GM21515 (cell line): ENCODE measurements at regions not wholly inside any gene's neighbourhood (a gene's known extent, or its start where the extent isn't known, plus 50 kb on each side); places are given as distances from the start of the nearest gene placed in this dataset.
"Not testable (repeated sequence)": the region's sequence is repeated elsewhere in the genome, so short reads cannot be mapped to it uniquely, and the experiment has no call there.

Experiments used
- ATAC-seq: cut with Tn5 transposase; IDR thresholded peaks from one replicate; pipeline ENCODE4 v1.9.1; 2021; ENCODE audit not compliant: unreplicated experiment

DNA sequence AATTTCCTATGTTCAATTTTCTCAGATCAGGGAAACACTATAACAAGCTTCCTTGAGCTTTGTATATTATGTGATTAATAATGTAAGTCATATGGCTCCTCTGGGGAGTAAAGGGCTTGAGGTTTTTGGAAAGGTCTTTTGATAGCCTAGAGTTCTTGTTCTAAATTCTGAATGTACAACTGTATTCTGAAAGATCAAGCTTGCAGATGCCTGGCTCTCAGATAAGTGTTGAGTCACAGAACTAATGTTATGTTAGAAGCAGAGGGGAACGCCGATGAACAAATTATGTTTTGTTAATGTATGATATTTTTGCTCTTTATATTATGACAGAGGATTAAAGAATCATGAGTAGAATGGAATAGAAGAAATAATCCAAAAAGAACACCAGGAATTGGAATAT is 170.1 kb downstream of the RPRM start:
- ATAC-seq: no peak

DNA sequence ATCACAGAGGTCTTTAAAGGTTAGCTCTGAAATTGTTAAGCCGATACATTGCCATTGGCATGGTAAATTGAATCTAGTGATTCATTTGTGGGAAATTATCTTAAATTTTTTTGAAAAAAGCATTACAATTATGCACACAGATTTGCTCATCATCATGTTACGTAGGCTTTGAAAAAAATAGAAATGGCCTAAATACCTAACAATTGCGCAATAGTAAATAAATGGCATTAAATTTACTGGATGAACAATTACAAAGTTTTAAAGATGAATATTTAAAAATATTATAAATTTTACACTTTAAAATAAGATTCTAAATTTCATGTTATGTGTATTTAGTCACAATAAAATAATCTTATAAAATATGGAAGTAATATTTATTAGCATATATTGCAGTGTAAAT is 171.3 kb downstream of the RPRM start:
- no peak for ATAC-seq

DNA sequence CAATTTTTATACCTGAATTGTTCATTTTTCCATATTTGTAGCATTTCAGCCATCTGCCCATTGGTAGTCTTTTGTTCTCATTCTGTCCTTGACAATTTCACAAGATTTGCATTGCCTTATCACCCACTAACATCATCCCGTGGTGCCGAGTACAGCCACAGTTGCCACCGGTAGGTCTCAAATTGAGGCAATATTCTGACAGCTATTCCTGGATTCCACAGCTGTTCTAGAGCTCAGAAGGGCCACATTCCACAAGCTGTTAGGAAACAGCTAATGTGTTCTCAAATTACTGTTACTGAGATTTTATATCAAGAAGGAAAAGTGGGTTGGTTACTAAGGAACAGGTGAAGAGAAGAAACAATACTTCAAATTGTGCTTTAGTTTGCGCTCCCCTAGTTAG is 178.8 kb downstream of the RPRM start:
- ATAC-seq: no peak

DNA sequence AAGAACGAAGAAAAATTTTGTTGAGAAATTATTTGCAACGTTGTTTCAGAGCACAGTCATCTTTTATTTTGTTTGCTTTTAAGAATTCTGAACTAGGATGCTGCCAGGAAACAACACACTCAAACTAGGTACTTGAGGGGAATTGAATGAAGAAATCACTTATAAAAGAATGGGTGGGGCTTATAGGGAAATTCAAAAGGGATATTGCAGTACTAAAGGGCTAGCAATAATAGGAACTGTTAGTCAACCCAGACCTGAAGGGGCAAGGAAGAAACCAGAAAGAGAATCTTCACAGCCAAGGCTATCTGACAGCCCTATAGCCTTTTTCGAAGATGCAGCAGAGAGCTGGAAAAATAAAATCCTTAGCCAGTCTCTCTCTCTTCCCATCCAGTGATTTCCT is 179.3 kb downstream of the RPRM start:
- ATAC-seq: no peak

DNA sequence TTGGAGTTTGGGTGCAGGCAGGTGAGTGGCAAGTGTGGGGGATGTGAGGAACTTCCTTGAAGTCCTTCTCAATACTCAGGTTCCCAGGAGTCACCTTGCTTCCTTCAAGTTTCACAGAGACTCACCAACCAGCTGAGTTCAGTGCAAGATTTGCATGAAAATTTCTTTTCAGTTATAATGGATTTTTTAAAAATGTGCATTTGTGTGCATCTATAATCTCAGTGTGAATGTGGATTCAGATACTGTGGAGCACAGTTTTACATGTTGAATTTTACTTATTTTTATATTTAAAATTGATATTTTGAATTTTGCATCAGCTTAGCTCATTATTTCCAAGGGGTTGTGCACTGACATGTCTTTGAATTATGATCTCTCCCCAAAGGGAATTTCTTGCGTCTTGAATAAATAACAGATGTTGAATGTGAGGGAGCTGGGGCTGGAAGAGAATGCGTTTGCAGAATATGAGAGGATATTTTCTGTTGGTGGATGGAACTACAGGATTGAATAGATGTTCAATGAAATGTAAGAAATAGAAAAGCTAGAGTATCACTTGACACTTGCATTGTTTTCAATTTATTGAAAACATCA is 184.3 kb downstream of the RPRM start:
- ATAC-seq: no peak

DNA sequence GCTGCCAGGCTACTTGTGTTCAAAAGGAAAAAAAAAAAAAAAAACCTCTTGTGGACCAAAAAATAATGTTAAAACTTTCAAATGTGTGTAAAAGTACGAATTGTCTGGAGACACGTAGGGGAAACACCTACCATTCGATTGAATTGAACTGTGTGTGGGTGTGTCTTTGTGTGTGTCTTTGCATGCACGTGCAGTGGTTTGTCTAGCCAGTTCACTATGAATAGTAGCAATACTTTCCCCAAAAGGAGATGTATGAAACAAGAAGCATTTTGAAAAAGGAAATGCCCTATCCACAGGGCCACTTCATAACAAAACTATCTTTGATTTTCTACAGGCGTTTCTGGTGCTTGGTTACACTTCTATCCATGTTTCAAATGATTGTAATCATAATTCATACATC is 186.8 kb downstream of the RPRM start:
- no peak for ATAC-seq

DNA sequence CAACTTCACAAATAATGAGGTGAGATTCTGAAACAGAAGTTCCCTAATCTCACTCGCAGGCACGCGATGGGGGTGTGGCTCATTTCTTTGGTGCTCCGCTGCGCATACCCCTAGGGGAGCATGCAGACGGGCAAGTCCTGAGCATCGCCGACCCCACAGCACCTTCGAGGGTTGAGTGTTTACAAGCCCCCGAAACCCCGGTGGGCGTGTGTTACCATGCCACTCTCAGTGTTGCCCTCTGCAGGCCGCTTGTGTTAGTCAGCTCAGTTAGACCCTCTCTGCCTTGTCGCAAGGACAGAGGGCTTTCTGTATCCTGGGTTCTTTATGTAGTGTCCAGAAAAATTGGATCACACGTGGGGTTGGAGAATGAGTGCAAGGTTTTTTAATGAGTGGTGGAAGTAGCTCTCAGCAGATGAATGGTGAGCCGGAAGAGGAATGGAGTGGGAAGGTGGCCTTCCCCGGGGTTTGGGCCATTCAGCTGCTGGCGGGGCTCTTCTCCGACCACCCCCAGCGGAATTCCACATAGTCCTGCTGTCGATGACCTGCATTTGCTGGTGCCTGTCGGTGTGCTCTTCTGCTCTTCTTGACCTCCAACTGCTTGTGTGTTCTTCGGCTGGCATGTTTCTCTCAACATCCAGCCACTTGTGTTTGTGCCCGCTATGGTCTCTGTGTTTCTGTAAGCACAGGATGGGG is 191.3 kb downstream of the RPRM start:
- ATAC-seq: peak; percentile 52

DNA sequence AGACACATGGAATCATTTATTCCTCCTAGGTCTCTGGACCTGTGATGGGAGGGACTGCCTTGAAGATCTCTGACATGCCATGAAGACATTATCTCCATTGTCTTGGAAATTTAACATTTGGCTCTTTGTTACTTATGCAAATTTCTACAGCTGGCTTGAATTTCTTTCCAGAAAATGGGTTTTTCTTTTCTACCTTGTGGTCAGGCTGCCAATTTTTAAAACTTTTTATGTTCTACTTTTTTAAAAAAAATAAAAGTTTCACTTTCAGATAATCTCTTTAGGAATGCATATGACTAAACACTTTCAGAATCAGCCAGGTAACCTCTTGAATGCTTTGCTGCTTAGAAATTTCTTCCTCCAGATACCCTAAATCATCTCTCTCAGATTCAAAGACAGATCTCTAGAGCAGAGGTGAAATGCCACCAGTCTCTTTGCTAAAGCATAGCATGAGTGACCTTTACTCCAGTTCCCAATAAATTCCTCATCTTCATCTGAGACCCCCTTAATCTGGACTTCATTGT is 209.6 kb downstream of the RPRM start:
- ATAC-seq: no peak

DNA sequence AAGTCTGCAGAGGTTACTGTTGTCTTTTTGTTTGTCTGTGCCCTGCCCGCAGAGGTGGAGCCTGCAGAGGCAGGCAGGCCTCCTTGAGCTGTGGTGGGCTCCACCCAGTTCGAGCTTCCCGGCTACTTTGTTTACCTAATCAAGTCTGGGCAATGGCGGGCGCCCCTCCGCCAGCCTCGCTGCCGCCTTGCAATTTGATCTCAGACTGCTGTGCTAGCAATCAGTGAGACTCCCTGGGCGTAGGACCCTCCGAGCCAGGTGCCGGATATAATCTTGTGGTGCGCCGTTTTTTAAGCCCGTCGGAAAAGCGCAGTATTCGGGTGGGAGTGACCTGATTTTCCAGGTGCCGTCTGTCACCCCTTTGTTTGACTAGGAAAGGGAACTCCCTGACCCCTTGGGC is 221.7 kb downstream of the RPRM start:
- ATAC-seq: not testable (repeated sequence)

DNA sequence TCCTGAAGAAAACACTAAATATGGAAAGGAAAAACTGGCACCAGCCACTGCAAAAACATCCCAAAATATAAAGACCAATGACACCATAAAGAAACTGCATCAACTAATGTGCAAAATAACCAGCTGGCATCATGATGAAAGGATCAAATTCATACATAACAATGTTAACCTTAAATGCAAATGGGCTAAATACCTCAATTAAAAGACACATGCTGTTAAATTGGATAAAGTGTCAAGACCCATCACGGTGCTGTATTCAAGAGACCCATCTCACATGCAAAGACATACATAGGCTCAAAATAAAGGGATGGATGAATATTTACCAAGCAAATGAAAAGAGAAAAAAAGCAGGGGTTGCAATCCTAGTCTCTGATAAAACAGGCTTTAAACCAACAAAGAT is 231.9 kb downstream of the RPRM start:
- ATAC-seq: not testable (repeated sequence)

DNA sequence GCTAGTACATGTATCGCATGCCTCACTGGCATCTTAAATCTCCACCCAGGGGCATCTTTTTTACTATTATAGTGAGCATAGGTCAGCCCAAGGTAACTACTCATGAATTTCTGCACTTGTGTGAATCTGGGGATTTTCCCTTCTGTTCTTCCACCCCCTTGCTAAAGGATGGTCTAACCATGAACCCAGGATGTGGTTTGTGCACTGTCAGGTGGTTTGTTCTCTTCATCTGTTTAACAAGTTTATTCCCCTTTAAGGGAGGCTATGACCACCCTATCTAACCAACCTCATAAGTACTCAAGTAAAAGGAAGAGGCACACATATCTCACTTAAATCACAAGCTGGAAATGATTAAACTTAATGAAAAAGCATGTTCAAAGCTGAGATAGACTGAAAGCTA is 243.0 kb downstream of the RPRM start:
- ATAC-seq: peak; percentile 80

DNA sequence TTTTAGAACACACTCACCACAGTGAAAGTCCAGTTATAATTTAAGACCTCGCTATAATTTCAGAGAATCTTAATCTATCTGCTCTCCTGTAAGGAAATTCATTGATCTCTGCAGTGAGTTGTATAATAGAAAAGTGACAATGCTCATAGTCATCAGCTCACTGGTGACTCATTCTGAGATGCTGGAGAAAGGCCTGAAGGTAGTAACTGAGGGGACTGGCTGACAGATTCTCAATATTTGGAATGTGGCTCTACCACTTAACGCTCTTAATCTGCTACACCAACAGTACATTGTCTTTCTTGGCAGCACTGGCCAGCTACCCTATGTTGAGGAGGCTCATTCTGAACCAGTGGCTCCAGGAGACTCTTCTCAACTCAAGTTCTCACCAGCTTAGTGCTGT is 246.1 kb downstream of the RPRM start:
- no peak for ATAC-seq

DNA sequence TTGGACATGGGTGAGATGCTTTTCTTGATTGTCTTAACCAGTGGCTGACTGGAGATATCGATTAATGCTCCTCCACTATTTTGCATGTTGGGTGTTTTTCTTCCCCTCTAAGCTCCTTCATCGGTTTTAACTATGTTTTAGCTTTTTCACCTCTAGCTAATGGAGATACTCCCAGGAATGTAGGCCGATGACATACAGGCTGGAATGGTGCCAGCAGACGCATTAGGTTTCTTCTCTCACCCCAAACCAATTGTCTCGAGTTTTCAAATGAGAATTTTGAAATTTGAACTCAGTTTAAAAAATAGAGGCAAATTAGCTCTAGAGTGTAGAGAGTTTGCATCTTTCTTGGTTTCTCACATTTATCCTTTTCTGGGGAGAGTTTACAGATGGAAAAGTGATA is 247.6 kb downstream of the RPRM start:
- ATAC-seq: no peak

DNA sequence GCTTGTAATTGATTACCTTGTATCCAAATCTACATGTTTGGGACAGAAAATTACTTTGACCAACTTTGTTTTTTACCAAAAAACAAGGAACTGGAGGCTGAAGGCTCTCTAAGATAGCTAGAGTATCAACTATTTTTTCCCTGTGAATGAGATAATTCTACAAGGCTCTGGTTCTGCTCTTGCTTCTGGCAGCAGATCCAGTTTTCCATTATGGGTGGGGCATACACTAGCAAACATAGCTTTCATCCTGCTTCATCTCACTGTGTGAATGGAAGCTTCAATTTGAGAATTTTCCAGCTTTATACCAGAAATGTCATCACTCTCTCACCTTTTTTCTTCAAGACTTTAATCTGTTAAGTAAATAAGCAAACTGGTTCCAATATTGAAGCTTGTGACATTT is 249.7 kb downstream of the RPRM start:
- no peak for ATAC-seq

DNA sequence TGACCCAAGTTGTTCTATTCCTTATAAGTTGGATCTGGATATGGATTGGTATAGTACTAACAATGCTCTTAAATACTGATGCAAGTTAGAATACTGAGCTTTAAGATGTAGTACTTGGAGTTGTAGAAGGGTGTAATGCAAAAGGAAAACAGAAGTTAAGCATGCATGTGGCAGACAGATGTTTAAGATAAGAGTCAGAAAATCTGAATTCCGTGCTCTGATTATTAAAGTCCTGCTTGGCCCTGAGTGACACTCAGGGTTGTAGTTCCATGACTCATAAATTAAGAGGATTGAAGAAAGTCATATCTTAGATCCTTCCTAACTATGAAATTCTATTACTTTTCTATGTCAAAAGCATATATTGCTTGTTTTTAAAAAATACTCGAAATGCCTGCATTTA is 250.6 kb downstream of the RPRM start:
- no peak for ATAC-seq

DNA sequence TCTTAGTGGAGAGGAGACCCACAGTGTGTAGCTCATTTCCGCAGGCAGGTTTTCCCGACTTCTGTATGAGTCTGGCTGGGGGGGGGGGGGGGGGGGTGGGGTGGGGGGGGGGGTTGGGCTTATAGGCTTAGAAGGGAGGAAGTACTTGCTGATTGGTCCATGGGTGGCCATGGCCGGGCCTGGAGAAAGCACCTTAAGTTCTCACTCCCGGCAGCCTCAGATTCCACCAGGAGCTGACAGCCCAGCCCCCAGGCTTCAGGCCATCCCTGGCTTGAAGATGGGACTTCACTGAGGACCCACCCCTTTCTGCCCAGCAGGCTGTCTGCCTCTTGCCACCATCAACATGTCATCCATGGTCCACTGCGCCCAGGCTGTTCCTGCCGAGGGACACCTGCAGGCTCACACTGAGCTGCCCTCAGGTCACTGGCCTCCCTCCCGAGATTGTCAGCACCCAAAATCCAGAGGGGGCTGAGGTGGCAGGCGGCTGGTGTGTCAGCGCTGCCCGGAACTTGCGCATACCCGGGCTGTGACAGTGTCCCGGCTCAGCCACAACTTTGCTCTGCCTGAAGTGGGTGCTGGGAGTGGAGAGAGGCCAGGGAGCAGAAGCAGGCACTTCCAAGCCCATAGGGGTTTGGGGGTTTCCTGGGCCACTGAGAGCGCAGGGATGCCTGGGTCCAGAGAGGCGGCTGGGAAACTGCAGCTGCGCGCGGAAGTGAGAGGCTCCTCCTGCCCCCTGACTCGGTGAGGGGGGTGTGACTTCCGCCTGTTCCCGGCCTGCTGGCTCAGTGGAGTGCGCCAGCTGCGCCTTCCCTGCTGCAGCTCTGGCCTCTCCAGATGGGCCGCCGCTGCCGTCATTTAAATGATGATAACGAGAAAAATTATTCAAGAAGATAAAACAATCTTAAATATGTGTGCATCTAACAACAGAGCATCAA is 256.1 kb downstream of the RPRM start:
- ATAC-seq: no peak

DNA sequence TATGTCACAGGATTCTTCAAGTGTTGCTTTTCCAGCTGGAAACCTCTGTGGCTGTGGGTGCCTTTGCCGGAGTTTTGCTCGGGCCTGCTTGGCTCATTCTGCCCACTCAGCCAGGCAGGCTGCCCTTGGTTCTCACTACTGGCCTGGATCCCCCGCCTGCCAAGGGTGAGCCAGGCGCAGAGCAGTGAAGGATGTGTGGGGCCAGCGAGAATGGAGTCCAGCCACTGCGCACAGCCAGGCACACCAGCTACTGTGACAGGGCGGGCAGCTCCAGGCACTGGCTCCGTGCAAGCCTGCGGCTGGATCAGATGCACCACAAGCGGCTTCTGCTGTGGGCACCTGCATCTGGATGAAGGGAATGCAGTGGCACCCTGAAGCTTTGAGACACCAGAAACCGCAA is 257.1 kb downstream of the RPRM start:
- no peak for ATAC-seq

DNA sequence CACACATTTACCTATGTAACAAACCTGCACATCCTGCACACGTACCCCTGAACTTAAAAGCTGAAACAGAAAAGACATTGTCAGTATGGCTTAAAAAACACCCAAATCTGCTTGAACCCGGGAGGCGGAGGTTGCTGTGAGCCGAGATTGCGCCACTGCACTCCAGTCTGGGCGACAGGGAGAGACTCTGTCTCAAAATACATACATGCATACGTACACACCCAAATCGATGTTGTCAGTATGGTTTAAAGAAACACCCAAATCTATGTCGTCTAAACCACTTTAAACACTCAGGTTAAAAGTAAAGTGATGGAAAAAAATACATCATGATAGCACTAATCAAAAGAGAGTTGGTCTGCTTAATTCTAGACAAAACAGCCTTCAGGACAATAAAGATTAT is 257.5 kb downstream of the RPRM start:
- no peak for ATAC-seq

DNA sequence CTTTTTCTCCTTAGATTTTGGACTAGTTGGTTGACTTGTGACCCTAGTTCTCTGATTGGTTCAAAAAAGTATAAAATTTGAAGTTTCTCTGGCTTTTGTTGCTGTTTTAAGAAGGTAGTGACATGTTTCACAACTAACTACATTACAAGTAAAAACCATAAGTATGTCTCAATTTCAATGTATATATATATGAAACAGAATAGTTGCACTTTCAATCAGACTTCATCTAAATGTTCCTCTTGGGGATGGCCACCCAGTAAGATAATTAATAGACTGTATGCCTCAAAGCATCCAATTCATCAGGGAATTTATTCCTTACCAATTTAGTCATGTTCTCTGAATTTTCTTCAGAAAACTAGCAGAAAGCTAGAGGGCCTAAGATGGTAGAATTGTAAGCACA is 259.7 kb downstream of the RPRM start:
- no peak for ATAC-seq

DNA sequence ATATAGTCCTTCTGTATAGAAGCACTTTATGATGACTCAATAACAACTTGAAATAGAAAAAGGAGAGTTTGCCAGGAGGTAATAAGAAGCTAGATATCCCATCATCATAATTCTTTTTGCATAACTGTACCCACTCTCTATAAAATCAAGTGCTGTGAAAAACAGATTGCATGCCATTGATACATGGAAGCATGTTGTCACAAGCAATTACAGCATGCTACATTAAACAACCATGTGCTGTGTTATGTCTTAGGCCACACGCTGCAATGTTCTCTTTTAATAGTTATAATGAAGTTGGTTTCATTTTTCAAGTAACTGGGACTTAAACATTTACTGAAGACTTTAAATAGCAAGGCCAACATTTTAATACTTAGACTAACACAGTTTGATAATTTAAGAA is 264.2 kb downstream of the RPRM start:
- ATAC-seq: no peak

DNA sequence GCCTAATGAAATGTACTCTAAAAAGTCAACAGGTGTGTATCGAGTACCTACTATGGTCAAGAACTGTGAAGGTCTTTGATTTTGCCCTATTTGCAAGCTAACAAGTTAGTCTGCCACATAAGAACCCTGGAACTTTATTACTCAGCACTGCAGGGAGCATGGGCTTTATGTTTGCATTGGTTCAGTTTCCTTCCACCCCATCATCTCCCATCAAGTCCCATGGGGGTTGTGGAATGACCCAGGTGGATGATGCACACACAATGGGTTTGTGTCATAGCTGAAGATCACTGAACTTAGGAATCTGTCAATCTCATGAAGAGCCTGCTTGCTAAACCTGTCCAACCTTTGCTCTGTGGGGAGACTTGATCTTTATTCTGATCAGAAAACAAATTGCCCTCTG is 265.5 kb downstream of the RPRM start:
- no peak for ATAC-seq
